ENCODE measurements at regions not wholly inside any gene's neighbourhood (a gene's known extent, or its start where the extent isn't known, plus 50 kb on each side); places are given as distances from the start of the nearest gene placed in this dataset.

DNA sequence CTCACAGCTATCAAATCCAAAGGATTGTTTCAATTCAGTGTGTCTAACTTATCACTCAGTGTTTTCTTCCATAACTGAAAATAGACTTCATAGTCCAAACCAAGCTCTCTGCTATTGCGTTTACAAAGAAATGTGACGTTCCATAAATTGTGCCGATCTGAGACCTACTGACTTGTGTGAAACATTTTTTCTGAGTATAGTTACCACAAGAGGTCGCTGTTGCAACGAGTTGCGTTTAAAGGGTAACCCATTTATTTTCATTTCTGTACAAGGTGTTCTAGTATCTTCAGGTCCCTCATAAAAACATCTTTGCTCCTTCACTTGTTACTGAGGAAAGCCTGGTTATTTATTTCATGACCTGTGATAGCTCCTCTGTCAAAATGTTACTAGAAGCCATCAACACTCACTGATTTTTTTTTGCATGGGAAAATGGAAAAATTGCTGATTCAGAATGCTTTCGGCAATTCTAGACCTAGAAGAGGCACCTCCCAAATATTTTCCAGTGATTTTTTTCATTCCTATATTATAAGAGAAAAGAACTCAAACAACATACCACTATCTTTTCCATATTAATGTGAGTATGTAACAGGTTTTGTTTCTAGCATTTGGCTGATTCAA, 60.9 kb upstream of the OR4E1 start:
- peaks cover 0 to 7% (median 0%) of the 10 kb centered on the region in 3 donors for H3K9me3 ChIP-seq (ENCODE audit: control extremely low read depth in 1 of 3, control insufficient read depth in 2 of 3, insufficient read depth in 1 of 3, low read length in 2 of 3)
- peaks cover 4% of the 10 kb centered on the region for H3K4me1 Mint-ChIP-seq
- H3K27ac Mint-ChIP-seq: no peak overlapping the region
- H3K9ac ChIP-seq (ENCODE audit: low read length): no peak overlapping the region
- peak; percentile 40 for DNase-seq
- H3K4me2 ChIP-seq (replicated peaks; ENCODE audit: low read depth, low read length, poor library complexity, severe bottlenecking): no peak overlapping the region
- H3K9me3 Mint-ChIP-seq (ENCODE audit: insufficient read depth): peaks cover 4% of the 10 kb centered on the region
- H3K79me2 ChIP-seq (ENCODE audit: control insufficient read depth, insufficient read depth, low read length): no peaks in the 10 kb centered on the region
- H3K4me1 ChIP-seq (ENCODE audit: control insufficient read depth in 2 of 2, insufficient read depth in 2 of 2, low read length in 2 of 2): no peaks in the 10 kb centered on the region
- peaks cover 0 to 6% (median 5%) of the 10 kb centered on the region in 4 experiments for H3K27me3 ChIP-seq (replicated peaks in 1 of 4; ENCODE audit: control extremely low read depth in 1 of 4, control insufficient read depth in 3 of 4, insufficient read depth in 4 of 4, low read length in 3 of 4)
- H3K4me3 ChIP-seq (ENCODE audit: control extremely low read depth in 1 of 5, extremely low read depth in 1 of 5, insufficient read depth in 1 of 5, low read depth in 2 of 5, low read length in 4 of 5): no peak overlapping the region
- no peak overlapping the region for H3K4me3 Mint-ChIP-seq
- ATAC-seq (ENCODE audit: low read depth): no peak
- no peak overlapping the region for H3K27ac ChIP-seq (ENCODE audit: low read length in 2 of 2)
- intact Hi-C loops (cut with micrococcal nuclease): no loop called here
- H3K36me3 ChIP-seq (replicated peaks in 1 of 2; ENCODE audit: control extremely low read depth in 1 of 2, control insufficient read depth in 1 of 2, extremely low read depth in 1 of 2, insufficient read depth in 2 of 2, low read length in 1 of 2): no peaks in the 10 kb centered on the region
- H3K27me3 Mint-ChIP-seq: peaks cover 45% of the 10 kb centered on the region
- CTCF ChIA-PET: interaction anchor here (1.6 kb wide), 1 partner anchor 14 kb away, joined by 3 read pairs; no protein-coding TSS in a partner anchor
- no peak overlapping the region for H2AFZ ChIP-seq (ENCODE audit: insufficient read depth, low read depth, low read length, poor library complexity, severe bottlenecking)
- no peak for TF ChIP-seq EZH2 (IDR thresholded peaks at IDR 0.05; ENCODE audit: borderline replicate concordance, insufficient read depth, low read depth, low read length, poor library complexity, severe bottlenecking)
- TF ChIP-seq, protein P1, sequence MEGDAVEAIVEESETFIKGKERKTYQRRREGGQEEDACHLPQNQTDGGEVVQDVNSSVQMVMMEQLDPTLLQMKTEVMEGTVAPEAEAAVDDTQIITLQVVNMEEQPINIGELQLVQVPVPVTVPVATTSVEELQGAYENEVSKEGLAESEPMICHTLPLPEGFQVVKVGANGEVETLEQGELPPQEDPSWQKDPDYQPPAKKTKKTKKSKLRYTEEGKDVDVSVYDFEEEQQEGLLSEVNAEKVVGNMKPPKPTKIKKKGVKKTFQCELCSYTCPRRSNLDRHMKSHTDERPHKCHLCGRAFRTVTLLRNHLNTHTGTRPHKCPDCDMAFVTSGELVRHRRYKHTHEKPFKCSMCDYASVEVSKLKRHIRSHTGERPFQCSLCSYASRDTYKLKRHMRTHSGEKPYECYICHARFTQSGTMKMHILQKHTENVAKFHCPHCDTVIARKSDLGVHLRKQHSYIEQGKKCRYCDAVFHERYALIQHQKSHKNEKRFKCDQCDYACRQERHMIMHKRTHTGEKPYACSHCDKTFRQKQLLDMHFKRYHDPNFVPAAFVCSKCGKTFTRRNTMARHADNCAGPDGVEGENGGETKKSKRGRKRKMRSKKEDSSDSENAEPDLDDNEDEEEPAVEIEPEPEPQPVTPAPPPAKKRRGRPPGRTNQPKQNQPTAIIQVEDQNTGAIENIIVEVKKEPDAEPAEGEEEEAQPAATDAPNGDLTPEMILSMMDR (IDR thresholded peaks at IDR 0.05): peak; percentile 58
- WGBS (ENCODE audit: insufficient coverage): 5% methylated on average over 3 of the region's 7 CpGs
- no peaks in the 10 kb centered on the region for H4K20me1 ChIP-seq (ENCODE audit: control insufficient read depth, insufficient read depth, low read length, poor library complexity, severe bottlenecking)
- POLR2A ChIA-PET: no interaction called here

DNA sequence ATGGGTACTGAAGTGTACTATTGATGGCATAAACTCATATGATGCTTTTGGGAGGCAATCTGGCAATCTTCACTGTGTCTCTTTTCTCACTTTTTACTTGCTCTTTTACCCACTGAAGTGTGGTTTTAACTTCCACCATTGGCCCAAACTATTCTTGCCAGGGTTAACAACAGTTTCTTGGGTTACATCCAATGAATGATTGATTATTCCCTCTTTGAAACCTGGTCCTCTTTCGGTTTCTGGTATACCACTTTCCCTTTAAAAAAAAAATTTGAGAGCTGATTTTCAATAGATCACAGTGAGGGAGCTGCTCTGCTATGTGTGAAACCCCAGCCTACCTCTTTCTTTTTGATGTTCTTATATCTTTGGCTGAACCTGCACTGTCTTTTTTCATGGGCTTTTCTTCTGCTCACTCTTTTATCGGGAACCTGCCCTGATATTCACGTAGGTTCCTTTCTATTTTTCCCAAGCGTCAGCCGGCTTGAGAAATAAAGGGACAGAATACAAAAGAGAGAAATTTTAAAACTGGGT, 56.1 kb upstream of the OR4E1 start:
- no peak for TF ChIP-seq EZH2 (IDR thresholded peaks at IDR 0.05; ENCODE audit: borderline replicate concordance, insufficient read depth, low read depth, low read length, poor library complexity, severe bottlenecking)
- TF ChIP-seq, protein P1 (IDR thresholded peaks at IDR 0.05): no peak
- Histone ChIP-seq H3K4me3 (ENCODE audit: control extremely low read depth in 1 of 5, extremely low read depth in 1 of 5, insufficient read depth in 1 of 5, low read depth in 2 of 5, low read length in 4 of 5) (no peak overlapping the region), H3K36me3 (replicated peaks in 1 of 2; ENCODE audit: control extremely low read depth in 1 of 2, control insufficient read depth in 1 of 2, extremely low read depth in 1 of 2, insufficient read depth in 2 of 2, low read length in 1 of 2) (no peaks in the 10 kb centered on the region), H2AFZ (ENCODE audit: insufficient read depth, low read depth, low read length, poor library complexity, severe bottlenecking) (no peak overlapping the region), H4K20me1 (ENCODE audit: control insufficient read depth, insufficient read depth, low read length, poor library complexity, severe bottlenecking) (no peaks in the 10 kb centered on the region), H3K9me3 (ENCODE audit: control extremely low read depth in 1 of 3, control insufficient read depth in 2 of 3, insufficient read depth in 1 of 3, low read length in 2 of 3) (peaks cover 0 to 5% (median 0%) of the 10 kb centered on the region in 3 donors), H3K27me3 (replicated peaks in 1 of 4; ENCODE audit: control extremely low read depth in 1 of 4, control insufficient read depth in 3 of 4, insufficient read depth in 4 of 4, low read length in 3 of 4) (peaks cover 0 to 8% (median 4%) of the 10 kb centered on the region in 4 experiments), H3K79me2 (ENCODE audit: control insufficient read depth, insufficient read depth, low read length) (no peaks in the 10 kb centered on the region), H3K9ac (ENCODE audit: low read length) (no peak overlapping the region), H3K4me2 (replicated peaks; ENCODE audit: low read depth, low read length, poor library complexity, severe bottlenecking) (no peak overlapping the region), H3K27ac (ENCODE audit: low read length in 2 of 2) (no peak overlapping the region), H3K4me1 (ENCODE audit: control insufficient read depth in 2 of 2, insufficient read depth in 2 of 2, low read length in 2 of 2) (no peaks in the 10 kb centered on the region)
- ChIA-PET CTCF (interaction anchor here (1.1 kb wide), 1 partner anchor 140 kb away, joined by 3 read pairs; no protein-coding TSS in a partner anchor), POLR2A (no interaction called here)
- ATAC-seq (ENCODE audit: low read depth) (no peak), DNase-seq (no peak)
- H3K4me3 Mint-ChIP-seq: no peak overlapping the region
- peaks cover 35% of the 10 kb centered on the region for H3K27me3 Mint-ChIP-seq
- H3K4me1 Mint-ChIP-seq: peaks cover 4% of the 10 kb centered on the region
- intact Hi-C loops (cut with micrococcal nuclease): no loop called here
- peaks cover 4% of the 10 kb centered on the region for H3K9me3 Mint-ChIP-seq (ENCODE audit: insufficient read depth)
- no peak overlapping the region for H3K27ac Mint-ChIP-seq
- WGBS (ENCODE audit: insufficient coverage): 49% methylated on average over 3 of the region's 5 CpGs
